HG03108 (cell line): ENCODE measurements at regions not wholly inside any gene's neighbourhood (a gene's known extent, or its start where the extent isn't known, plus 50 kb on each side); places are given as distances from the start of the nearest gene placed in this dataset.
"Not testable (repeated sequence)": the region's sequence is repeated elsewhere in the genome, so short reads cannot be mapped to it uniquely, and the experiment has no call there.

Experiments used
- ATAC-seq: cut with Tn5 transposase; IDR thresholded peaks from one replicate; pipeline ENCODE4 v1.9.1; 2021; ENCODE audit warnings: moderate library complexity; ENCODE audit not compliant: unreplicated experiment

DNA sequence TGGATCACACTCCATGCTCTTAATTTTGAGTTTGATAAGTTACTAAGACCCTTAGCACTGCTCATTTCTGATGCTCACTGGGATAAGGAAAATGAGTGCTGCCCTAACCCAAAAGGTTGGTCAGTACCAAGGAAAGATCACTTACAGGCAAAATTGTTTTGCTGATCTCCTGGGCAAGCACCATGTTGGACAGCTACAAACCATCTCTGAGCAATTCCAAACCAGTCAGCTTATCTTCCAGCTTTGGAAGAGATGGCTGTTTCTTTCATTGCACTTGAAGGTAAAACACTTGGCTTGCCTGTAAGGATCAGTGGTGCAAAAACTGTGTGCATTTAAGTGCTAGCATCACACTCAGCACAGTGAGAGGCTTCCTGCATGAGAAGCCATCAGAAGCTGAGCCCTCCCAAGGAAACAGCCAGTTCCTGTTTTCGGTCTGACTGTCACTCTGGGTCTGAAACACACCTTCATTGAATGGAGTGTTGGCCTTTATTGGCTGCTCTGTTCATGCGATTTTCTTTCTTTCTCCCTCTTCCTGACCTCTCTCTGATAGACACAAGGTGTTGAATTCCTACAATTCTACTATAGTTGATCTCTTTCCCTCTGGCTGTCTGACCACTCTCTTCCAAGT, 126.4 kb upstream of the GHITM start:
- ATAC-seq = peak; percentile 86

DNA sequence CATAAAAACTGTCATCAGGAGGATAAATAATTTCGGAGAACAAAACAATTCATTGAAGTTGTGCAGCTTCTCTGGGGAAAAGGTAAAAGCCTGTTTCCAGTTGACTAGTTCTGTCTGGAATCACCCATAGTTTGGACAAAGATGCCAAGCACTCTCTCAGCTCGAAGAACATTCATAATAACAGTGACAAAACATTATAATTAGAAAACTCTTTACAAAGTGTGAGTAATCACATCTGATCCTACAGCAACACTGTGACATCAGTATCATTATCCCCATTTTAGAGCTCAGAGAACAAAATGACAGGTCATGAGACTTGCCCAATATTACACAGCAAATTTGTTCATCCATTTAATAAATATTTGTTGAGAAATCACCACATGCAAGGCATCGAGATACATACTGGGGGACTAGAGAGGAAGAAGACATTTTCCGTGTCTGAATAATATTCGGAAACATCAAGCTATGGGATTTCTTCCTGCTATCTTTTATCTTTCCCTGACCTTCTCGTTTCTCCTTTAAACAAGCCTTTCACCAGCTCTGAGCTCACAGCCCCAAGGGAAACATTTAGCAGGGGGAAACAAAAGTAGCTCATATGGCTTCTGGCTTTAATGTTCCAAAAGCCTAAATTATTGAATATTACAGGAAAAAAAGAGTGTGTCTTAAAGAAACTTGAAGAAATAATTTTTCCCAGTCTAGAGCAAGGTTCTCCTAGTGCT, 123.3 kb upstream of the GHITM start:
- no peak for ATAC-seq

DNA sequence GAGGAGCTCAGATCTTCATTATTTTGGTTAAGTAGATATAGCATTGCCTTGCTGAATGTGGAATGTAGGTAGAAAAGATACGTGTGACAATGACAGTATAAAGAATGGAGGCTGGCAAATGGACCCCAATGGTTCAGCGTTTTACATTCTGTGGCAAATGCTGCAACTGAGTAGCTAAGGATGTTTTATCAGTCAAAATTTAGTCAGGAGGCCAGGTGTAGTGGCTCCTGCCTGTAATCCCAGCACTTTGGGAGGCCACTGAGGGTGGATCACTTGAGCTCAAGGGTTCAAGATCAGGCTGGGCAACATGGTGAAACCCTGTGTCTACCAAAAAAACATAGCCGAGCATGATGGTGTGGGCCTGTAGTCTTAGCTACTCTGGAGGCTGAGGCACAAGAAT, 120.5 kb upstream of the GHITM start:
- ATAC-seq = no peak

DNA sequence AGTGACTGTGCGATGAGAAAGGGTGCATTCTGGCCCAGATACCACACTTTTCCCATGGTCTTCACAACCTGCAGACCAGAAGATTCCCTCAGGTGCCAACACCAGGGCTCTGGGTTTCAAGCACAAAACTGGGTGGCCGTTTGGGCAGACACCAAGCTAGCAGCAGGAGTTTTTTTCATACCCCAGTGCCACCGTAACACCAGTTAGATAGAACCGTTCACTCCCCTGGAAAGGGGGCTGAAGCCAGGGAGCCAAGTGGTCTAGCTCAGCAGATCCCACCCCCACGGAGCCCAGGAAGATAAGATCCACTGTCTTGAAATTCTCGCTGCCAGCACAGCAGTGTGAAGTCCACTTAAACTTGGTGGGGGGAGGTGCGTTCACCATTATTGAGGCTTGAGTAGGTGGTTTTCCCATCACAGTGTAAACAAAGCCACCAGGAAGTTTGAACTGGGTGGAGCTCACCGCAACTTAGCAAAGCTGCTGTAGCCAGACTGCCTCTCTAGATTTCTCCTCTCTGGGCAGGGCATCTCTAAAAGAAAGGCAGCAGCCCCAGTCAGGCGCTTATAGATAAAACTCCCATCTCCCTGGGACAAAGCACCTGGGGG, 119.4 kb upstream of the GHITM start:
- not testable (repeated sequence) for ATAC-seq

DNA sequence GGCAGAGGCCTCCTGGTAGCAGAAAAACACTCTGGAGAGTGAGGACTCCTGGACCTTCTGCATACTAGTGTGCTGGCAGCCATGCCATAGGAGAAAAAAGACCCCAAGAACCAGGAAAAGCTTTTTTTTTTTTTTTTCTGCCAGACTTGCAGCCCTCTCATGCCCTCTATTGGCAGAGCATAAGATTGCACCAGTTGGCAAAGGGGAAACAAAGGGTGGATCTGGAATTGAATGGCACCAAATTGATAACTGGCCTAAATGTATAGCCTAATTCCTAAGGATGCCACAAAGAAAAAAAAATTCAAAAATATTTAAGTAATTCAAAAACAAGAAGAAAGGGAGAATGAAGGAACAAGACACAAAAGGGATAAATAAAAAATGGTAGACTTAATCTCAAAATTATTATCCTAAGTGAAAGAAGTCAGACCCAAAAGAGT, 112.5 kb upstream of the GHITM start:
- ATAC-seq = no peak

DNA sequence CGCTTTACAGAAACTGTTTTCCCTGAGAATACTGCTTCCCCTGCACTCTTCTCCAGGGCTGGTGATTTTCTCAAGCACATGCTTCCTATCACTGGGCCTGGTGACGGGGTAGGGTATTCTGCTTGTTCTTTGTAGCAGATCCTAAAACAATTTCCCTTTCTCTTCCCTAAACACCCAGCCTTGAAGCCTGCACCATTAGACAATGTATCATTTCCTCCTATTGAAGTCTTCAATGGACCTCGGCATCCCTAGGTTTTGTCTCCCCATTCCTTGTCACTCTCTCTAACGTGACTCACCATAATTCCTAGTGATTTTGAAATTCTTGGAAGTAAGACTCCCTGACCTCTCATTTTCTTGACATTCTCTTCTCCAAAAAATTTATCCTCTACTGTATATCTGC, 109.5 kb upstream of the GHITM start:
- ATAC-seq = no peak

DNA sequence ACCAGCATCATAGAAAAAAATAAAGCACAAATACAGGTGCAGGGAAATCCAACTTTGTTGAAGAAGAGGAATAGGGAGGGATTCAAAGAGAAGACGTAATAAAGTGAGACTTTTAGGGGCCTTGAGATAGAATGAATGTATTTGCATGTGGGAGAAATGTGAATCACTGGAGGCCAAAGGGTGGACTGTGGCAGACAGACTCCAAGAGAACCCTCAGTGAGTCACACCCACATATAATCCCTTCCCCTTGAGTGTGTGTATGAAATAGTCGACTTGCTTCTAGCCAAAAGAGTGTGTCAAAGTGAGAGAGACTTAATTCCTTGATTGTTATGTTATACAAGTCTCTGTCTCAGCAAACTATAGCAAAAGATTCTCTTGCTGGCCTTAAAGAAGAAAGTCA, 101.3 kb upstream of the GHITM start:
- ATAC-seq = no peak

DNA sequence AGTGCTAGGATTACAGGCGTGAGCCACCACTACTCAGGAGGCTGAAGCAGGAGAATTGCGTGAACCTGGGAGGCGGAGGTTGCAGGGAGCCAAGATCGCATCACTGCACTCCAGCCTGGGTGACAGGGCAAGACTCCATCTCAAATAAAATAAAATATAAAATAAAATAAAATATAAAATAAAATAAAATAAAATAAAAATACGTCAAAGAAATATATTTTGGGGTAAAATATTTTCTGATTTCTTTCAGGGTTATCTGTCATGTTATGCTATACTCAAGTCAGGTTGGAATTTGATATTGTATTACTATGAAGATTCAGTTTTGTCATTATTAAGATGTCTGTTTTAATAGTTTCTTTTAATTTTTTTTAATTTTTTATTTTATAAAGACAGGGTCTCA, 99.4 kb upstream of the GHITM start:
- ATAC-seq = no peak

DNA sequence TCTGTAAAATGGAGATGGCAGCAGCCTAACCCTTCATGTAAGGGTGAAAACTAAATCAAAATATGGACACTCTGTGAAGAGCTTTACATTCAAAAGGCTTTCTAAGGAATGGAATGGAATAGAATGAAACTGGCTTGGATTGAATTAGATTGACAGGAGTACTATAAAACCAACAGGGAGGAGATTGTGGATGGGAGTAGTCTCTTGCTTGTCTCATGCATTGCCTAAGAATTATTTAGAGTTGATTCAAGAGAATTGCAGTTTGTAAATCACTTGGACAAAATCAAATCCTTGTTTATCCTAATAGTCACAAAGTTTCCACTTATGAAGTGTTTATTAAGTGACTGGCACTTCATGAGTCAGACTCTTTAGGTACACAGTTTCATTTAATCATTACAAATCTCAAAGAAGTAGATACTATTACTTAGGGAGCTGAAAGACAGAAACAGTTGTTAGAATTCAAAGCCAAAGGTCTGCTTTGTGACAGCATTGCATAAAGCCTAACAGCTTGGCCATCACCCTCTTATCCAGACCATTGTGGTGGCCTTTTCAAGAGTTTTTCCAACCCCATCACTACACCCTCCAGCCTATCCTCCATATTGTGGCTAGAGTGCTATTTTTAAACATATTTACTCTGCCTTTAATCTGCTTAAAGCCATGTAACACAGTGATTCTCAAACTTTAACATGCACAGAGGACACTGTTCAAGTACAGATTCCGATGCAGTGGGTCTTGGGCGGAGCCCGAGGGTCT, 91.9 kb upstream of the GHITM start:
- ATAC-seq = no peak

DNA sequence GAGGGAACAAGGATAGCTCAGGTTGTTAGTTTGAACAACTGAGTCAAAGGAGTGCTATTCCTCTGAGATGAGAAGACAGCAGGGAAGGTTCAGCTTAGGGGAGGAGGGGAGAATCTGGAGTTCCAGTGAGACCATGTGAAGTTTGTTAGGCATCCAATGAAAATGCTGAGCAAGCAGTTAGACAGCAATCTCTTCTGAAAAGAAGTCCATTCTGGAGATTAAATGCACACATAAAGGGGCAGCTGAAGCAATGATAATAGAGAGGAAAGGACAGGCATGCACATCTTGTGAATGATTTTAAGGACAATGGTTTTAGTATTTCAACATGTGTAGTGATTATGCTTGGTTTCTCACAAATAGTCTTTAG, 89.7 kb upstream of the GHITM start:
- ATAC-seq = no peak

DNA sequence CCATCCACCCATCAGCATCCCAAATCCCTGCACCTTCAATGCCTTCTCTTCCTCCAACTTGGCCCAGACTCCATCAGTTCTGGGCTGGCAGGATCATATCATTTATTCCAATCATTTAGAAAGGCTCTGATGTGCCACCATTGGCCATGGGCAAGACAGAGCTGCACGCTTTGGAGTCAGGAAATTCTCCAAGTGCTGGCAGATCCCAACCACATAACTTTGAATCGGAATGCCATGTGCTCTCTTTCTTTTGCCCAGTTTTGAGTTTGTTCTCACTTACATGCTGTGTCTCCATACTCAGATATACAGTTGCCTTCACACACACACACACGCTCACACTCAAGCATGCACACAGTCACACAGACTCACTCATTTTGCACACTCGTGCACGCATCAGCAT, 85.7 kb upstream of the GHITM start:
- no peak for ATAC-seq

DNA sequence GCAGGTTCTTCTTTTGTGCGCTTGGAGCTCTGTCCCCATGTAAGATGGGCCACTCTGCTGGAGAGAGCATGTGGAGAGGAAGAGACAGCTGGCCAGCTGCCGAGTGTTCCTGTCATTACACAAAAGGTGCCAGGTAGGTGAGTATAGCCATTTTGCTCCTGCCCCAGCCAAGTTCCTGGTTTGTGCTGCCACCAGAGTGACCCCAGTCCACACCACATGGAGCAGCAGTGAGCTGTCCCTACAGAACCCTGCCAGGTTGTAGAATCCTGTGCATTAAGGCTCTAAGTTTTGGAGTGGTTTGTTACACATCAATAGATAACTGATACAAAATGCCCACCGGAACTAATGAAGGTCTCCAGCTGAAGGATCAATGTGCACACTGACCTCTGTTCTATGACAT, 84.6 kb upstream of the GHITM start:
- ATAC-seq = no peak

DNA sequence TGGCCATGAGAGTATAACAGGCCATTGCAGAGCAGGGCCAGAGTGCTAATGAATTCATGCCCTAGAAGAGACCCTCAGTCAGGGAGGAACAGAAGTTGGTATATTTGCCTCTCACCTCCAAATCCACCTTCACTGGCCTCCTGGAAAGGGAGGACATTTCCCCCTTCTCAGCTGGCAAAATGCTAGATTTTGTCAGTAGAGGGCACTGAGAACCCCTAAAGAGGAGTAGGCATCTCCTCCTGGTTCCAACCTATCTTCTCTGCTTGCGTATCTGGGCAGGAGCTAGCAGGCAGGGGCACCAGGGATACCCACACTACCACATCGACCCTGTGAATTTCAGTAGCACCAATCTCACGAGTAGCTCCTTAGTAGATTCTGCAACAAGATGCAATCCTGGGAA, 79.8 kb upstream of the GHITM start:
- no peak for ATAC-seq

DNA sequence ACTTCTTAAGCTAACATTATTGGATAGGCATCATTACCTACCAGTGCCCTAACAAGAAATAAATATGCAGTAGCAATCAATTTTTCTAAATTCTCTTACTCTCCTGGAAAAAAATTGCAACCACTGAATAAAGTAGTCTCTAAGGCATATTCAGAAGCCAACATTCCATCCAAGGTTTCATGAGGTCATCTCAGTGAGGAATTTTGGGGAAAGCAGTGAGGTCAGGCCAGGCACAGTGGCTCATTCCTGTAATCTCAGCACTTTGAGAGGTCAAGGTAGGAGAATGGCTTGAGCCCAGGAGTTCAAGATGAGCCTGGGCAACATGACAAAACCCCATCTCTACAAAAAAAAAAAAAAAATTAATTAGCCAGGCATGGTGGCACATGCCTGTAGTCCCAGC, 75.9 kb upstream of the GHITM start:
- no peak for ATAC-seq

DNA sequence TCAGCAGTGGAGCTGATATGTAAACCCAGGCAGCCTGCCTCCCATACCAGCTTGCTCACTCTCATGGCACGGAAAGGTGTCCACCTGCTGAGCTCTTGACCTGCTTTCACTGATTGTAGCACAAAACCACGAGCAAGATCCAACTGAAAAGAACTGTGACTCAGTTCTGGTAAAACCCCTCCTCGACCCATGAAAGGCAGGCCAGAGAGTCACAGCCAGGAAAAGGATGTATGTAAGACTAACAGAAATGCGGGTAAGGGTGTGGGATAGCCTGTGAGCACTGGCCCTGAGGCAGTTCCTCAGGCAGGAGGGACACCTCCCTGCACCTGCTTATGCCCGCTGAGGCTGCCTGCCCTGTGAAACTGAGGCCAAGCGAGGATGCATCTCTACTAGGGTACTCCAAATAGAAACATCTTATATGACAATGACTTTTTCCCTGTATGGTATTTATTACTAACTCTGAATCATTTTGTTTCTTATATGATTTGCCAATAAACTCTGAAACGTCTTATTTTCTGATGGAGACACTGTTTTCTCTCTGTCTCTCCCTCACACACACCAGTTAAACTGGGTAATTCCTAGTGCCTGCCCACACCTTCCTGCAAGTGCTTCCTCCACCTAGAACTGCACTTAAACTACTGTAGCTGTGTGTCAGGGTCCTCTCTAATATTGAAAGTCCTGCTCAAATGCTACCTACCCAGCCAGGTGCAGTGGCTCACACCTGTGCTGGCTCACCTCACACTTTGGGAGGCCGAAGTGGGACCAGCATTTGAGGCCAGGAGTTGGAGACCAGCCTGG, 73.3 kb upstream of the GHITM start:
- ATAC-seq = no peak

DNA sequence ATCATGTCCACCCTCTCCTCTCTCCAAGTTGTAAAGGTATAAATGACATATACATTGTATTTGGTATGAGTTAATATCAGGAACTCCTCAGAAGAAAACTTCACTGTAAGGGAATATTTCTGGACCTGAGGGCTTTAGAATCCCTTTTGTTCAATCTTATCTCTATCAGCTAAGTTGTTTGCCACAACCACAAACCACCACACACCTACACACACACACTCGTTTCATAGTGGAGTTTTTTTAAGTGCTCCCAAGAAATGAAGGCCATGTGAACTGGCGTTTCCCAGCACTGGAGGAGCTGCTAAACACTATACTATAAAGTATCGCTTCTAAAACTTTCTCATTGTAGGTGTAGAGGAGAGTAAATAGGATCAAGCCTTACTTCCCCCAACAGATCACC, 64.8 kb upstream of the GHITM start:
- ATAC-seq = no peak

DNA sequence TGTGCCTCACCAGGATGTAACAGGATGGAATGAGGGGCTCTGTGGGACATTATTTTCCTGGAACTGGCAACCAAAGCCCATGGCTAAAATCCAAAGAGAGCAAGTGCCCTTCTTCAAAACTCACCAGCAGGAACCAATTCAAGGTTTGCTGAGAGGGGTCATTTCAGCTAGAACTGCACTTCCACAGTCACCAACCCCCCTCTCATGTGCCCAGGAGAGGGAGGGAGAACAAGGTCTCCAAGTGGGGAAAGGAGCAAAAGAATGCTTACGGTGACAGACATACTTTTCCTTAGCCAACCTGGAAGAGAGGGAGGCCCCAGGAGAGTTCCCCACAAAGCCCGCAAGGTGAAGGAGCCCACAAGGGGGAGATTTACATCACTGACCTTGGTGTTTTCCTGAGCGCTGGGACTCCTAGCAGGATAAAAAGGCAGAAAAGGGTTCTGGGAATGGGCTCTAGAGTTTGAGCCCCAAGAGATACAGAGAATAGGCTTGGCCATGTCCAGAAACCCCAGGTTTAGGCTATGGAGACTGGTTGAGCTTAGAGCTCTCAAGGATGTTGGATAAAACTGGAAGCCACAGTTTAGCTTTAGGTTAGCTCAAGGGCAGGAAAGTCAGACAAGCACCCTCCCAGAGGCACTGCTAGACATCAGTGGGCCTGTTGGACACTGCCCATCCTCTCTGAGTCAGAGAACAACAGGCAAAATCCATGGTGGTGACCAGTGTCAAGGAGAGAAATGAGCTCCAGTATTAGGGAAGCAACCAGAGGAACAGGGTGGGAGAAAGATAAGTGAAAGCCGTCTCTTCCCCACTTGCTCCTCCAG, 63.9 kb upstream of the GHITM start:
- ATAC-seq = no peak

DNA sequence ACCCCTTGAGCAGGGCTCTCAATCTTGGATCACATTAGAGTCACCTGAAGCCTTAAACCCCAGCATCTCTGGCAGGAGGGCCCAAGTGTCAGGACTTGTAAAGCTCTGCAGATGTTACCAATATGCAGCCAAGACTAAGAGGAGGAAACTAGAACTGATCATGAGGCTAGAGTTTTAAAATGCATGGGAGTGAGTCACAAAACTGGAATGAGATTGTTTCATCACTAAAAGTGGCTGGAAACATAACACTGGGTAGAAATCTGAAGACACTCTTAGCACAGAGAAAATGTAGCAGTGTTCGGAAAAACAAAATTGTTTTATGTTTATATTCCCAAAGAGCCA, 63.3 kb upstream of the GHITM start:
- ATAC-seq = no peak

DNA sequence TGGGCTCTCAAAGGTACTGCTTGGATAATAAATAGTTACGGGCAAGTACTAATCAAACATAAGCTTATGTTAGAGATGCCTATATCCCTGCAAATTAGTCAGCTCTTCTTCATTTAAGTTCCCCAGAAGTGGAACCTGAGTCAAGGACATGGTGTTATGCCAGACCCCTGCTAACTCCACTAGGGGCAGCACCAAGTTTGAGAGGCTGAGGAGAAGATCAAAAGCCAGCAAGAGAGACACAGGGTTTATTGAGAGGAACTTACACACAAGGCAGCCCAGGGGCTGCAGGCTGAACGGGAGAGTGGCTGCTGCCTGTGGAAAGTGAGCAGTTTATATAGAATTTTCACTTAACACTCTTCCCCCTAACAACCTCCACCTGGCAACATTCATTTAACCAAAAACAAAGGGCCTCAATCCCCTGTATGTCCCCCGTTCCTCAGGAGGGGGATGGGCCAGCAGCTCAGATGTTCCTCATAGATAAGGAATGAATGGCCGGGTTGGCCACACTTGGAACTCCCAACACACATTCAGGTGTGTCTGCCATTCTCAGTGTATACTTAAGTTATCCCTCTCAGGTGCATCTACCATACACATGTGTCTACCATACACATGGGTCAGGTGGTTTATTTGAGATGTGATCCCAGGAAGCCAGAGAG, 62.6 kb upstream of the GHITM start:
- ATAC-seq = no peak

DNA sequence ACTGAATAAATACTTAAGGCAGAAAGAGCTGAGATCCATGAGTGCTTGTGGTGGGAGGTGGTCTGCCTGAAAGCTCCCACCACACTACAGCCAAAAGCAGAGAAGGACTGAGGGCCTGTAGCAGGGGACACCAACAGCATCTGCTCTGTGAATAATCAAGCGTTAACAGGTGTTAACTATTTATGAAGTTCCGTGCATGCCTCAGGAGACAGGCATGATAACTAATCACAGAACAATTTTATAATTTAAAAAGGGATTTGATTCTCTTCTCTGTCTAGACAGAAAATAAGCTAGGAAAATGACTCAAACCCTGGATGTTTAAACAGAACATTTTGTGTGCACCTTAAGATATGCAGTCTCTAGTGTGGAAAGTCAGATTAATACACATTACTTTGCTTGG, 61.5 kb upstream of the GHITM start:
- ATAC-seq = no peak
